H1 (cell line): ENCODE measurements at regions not wholly inside any gene's neighbourhood (a gene's known extent, or its start where the extent isn't known, plus 50 kb on each side); places are given as distances from the start of the nearest gene placed in this dataset.

Experiments
- ATF3 ChIP-seq: IDR thresholded peaks from 2 replicates; pipeline ENCODE4 v1.6.1; 2011; ENCODE audit warnings: low read depth, mild to moderate bottlenecking, low read length; ENCODE audit not compliant: insufficient read depth
- CBX5 ChIP-seq: fragments of 300-800, 300-1000 bp; sonication (generic); IDR thresholded peaks from 2 replicates; pipeline ENCODE4 v1.7.1; 2016; ENCODE audit warnings: antibody characterized with exemption, low read length, low read depth
- CTBP2 ChIP-seq: IDR thresholded peaks from 2 replicates; pipeline ENCODE4 v1.7.0; 2011; ENCODE audit warnings: borderline replicate concordance, mild to moderate bottlenecking, moderate library complexity, mixed read lengths, low read length; ENCODE audit not compliant: insufficient read depth, insufficient read length
- EZH2 ChIP-seq: fragments of 200-600 bp; sonication (generic); IDR thresholded peaks from 2 replicates; pipeline ENCODE4 v1.7.1; 2012; ENCODE audit warnings: low read depth, mild to moderate bottlenecking, moderate library complexity, low read length, inconsistent platforms; ENCODE audit not compliant: severe bottlenecking
- GTF2F1 ChIP-seq: IDR thresholded peaks from 2 replicates; pipeline ENCODE4 v1.6.1; 2012; ENCODE audit warnings: low read depth, low read length, improper control_type of control experiment, borderline replicate concordance
- MAFK ChIP-seq: IDR thresholded peaks from 2 replicates; pipeline ENCODE4 v1.6.1; 2012; ENCODE audit warnings: low read depth, mild to moderate bottlenecking, improper control_type of control experiment, low read length
- MAX ChIP-seq: IDR thresholded peaks from 2 replicates; pipeline ENCODE4 v1.6.1; 2012; ENCODE audit warnings: inconsistent platforms
- POLR2AphosphoS5 ChIP-seq: IDR thresholded peaks from 2 replicates; pipeline ENCODE4 v1.6.1; 2011; ENCODE audit warnings: low read depth, low read length
- RAD21 ChIP-seq, 2 experiments: IDR thresholded peaks in 1 of 2; conservative IDR thresholded peaks in 1 of 2; 2 replicates each; pipeline ENCODE4 v1.6.1; 2011; ENCODE audit warnings: low read depth in 2 of 2, low read length in 2 of 2, improper control_type of control experiment in 1 of 2, inconsistent platforms in 1 of 2, mild to moderate bottlenecking in 1 of 2, moderate library complexity in 1 of 2
- TEAD4 ChIP-seq: IDR thresholded peaks from 2 replicates; pipeline ENCODE4 v1.6.1; 2012; ENCODE audit warnings: low read depth, low read length, inconsistent platforms, mixed read lengths
- USF2 ChIP-seq: IDR thresholded peaks from 2 replicates; pipeline ENCODE4 v1.6.1; 2011; ENCODE audit warnings: low read length, improper control_type of control experiment
- TF ChIP-seq, protein P1 (sequence below), 3 experiments: IDR thresholded peaks; 1 replicate in 2 of 3; 2 replicates in 1 of 3; pipeline versions ENCODE4 v1.5.1 to v1.6.1; 2011; ENCODE audit warnings: low read length in 3 of 3, mild to moderate bottlenecking in 3 of 3, inconsistent platforms in 2 of 3, low read depth in 1 of 3, moderate library complexity in 1 of 3; ENCODE audit not compliant: insufficient read depth in 1 of 3; ENCODE audit errors: control extremely low read depth in 1 of 3
- TF ChIP-seq, protein P2 (sequence below): IDR thresholded peaks from 2 replicates; pipeline ENCODE4 v1.6.1; 2012; ENCODE audit warnings: low read length, inconsistent platforms

- TF ChIP-seq, protein P1, sequence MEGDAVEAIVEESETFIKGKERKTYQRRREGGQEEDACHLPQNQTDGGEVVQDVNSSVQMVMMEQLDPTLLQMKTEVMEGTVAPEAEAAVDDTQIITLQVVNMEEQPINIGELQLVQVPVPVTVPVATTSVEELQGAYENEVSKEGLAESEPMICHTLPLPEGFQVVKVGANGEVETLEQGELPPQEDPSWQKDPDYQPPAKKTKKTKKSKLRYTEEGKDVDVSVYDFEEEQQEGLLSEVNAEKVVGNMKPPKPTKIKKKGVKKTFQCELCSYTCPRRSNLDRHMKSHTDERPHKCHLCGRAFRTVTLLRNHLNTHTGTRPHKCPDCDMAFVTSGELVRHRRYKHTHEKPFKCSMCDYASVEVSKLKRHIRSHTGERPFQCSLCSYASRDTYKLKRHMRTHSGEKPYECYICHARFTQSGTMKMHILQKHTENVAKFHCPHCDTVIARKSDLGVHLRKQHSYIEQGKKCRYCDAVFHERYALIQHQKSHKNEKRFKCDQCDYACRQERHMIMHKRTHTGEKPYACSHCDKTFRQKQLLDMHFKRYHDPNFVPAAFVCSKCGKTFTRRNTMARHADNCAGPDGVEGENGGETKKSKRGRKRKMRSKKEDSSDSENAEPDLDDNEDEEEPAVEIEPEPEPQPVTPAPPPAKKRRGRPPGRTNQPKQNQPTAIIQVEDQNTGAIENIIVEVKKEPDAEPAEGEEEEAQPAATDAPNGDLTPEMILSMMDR (IDR thresholded peaks at IDR 0.05; ENCODE audit: control extremely low read depth in 1 of 3, insufficient read depth in 1 of 3, low read depth in 1 of 3, low read length in 3 of 3): no peak
- TF ChIP-seq ATF3 (no peak), RAD21 (IDR thresholded peaks at IDR 0.05 in 1 of 2, conservative IDR thresholded peaks at IDR 0.05 in 1 of 2; ENCODE audit: low read depth in 2 of 2, low read length in 2 of 2) (no peak), POLR2AphosphoS5 (no peak), USF2 (no peak), EZH2 (no peak), GTF2F1 (no peak), CBX5 (no peak), MAX (no peak), TEAD4 (no peak), CTBP2 (no peak), MAFK (peak; percentile 32; the same call in 1 of the 2 replicates)
- TF ChIP-seq, protein P2, sequence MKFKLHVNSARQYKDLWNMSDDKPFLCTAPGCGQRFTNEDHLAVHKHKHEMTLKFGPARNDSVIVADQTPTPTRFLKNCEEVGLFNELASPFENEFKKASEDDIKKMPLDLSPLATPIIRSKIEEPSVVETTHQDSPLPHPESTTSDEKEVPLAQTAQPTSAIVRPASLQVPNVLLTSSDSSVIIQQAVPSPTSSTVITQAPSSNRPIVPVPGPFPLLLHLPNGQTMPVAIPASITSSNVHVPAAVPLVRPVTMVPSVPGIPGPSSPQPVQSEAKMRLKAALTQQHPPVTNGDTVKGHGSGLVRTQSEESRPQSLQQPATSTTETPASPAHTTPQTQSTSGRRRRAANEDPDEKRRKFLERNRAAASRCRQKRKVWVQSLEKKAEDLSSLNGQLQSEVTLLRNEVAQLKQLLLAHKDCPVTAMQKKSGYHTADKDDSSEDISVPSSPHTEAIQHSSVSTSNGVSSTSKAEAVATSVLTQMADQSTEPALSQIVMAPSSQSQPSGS: no peak
Measured at GRCh38 chr2:80869858-80870438, 565.4 kb upstream of the LRRTM1 start.
